CD4-positive, alpha-beta T cell treated with Interleukin-15 for 1 hour (primary cell): ENCODE measurements at regions not wholly inside any gene's neighbourhood (a gene's known extent, or its start where the extent isn't known, plus 50 kb on each side); places are given as distances from the start of the nearest gene placed in this dataset.
"Not testable (repeated sequence)": the region's sequence is repeated elsewhere in the genome, so short reads cannot be mapped to it uniquely, and the experiment has no call there.

Source experiments
- DNase-seq: peaks from one replicate; pipeline ENCODE4 v3.0.0-alpha.2; 2020

DNA sequence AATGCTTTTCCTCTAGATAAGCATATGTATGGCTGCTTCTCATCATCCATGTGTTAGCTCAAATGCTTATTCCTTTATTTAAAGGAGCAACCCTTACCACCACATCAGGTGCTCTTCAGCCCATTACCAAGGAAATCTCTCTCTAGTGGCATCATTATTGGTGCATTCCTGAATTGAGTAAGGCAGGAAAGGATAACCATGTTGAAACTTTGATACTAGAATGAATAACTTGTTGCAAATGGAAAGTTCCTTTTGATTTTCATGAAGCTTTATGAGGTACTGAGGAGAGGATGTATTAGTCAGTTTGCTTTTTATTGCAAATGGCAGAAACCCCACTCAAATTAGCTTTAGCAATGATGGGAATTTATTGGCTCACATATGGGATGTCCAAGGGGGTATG is 212.3 kb upstream of the FGF13 start:
- no peak for DNase-seq

DNA sequence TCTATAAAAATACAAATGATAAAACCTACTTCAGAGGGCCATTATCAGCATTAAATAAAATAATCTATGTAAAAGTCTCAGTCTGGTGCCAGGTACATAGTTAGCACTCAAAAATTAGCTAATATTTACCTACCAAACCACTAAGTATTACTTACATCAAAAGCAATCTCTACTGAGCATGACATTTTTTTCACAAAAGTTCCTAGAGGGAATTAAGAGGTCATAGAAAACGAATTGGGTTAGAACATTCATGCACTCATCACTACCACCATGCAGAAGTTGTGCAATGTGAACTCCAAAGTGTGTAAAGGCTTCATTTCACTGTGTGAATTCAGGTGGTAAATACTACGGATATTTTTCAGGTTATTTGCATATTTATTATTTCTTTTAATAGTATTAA is 209.5 kb upstream of the FGF13 start:
- no peak for DNase-seq

- no peak for DNase-seq
Measured at GRCh38 chrX:138917781-138918180, 206.3 kb upstream of the FGF13 start.

DNA sequence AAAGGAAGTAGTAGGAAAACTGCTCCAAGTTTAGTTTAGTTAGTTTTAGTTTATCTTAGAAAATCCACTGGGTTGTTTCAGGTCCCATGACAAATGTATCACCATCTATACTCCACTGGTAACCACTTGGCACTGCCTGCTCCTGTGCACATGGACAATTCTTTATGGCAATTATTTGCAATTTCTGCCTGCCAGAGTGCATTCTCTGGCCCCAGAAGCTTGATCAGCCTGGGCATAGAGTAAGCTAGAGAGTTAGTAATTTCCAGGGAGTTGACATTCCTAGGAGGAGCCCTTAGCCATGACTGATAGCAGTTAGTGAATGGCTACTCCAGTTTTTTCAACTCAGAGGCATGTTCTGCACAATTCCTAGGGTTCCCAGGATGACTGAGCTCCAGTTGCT is 203.2 kb upstream of the FGF13 start:
- no peak for DNase-seq

GRCh38 chrX:138908577-138908976 is 197.1 kb upstream of the FGF13 start:
- DNase-seq, result no peak

- DNase-seq, result no peak
Measured at GRCh38 chrX:138897621-138898492, 186.3 kb upstream of the FGF13 start.

DNA sequence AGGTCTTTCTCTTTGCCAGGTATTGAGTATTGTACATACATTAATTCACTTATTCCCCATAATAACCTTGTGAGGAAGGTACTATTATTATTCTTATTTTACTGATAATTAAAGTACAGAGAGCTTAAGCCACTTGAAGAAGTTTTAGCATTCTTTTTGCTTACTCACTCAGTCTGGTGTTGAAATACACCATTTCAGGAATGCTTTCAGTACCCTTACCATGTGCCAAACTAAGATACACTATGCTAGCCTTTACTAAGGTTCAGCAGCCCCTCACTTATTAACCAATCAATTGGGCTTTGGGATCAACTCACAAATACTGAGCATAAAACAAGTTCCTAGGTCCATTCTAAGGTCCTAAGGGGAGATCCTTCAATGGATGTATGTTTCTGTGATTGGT is 179.0 kb upstream of the FGF13 start:
- no peak for DNase-seq

- no peak for DNase-seq
Measured at GRCh38 chrX:138889149-138889548, 177.6 kb upstream of the FGF13 start.

DNA sequence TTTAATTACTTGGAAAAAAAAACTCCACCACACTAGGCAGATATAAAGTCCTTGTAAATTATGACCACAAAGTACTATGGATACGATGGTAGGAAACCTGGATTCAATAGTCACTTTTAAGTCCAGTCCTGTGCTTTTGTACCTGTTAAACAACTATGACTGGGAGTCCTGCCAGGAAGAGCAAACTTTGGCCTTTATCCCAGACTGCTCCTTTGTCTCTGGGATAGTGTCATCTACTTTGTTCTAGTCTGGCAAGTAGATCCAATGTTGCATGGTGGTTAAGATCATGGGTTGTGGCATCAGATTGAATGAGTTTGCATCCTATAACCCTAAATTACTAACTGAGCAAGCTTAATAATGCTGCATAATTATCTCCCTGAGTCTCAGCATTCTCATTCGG is 175.3 kb upstream of the FGF13 start:
- DNase-seq, result no peak

DNA sequence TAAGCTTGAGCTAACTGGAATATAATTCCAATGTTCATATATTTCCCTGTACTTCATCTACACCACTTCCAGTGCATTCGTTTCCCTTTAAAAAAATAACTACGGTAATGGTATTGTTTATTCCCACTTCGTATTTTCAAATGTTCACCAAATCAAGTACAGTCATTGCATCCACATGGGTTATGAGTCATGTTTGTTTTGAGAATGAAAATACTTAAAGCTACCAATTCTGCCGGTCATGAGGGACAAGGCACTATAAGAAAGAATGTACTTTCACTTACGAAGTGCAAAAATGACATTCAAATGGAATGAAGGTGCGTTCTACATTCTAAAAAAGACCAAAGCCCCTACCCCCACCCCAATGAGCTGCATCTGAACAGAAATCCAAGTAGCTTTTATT is 174.4 kb upstream of the FGF13 start:
- DNase-seq, result no peak

DNA sequence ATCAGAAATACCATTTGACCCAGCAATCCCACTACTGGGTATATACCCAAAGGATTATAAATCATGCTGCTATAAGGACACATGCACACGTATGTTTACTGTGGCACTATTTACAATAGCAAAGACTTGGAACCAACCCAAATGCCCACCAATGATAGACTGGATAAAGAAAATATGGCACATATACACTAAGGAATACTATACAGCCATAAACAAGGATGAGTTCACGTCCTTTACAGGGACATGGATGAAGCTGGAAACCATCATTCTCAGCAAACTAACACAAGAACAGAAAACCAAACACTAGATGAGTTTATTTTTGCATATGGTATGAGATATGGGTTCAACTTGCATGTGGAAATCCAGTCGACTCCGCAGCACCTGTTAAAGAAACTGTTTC is 168.8 kb upstream of the FGF13 start:
- not testable (repeated sequence) for DNase-seq

GRCh38 chrX:138877746-138878145 is 166.2 kb upstream of the FGF13 start:
- no peak for DNase-seq

GRCh38 chrX:138875472-138875871 is 164.0 kb upstream of the FGF13 start:
- no peak for DNase-seq

GRCh38 chrX:138874271-138874935 is 162.9 kb upstream of the FGF13 start:
- DNase-seq, result no peak

- DNase-seq, result not testable (repeated sequence)
Measured at GRCh38 chrX:138873640-138874039, 162.1 kb upstream of the FGF13 start.

DNA sequence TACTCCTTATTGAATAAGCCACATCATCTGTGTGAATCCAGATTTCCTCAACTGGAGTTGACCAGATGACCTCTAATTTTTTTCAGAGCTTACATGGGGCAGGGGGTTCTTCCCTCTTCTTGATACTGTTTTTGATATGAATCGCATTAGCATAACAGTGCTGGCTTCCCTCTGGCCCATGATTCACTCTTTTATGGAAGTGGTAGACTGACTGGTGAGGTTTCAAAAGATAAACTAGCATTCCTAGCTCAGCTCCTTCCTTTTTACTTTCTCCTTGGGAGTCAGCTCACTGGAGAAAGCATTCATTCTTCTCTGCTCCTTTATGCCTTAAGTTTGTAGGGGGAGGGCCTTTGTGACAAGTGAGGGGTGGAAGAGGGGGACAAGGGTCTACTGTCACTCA is 161.0 kb upstream of the FGF13 start:
- DNase-seq, result no peak

DNA sequence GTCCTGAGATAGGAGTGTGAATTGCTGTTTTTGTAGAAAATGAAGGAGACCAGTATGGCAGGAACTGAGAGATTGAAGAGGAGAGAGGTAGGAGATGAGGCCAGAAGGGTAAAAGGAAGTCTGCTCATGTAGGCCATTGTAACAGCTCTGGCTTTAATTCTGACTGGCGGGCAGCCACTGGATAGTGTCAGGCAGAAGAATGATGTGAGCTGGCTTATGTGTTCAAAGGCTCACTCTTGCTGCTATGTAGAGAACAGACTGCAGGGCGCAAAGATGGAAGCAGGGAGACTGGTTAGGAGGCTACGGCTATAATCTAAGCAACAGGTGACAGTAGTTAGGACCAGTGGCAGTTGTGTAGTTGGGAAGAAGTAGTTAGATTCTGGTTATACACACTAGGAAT is 160.2 kb upstream of the FGF13 start:
- no peak for DNase-seq

- no peak for DNase-seq
Measured at GRCh38 chrX:138866643-138867042, 155.1 kb upstream of the FGF13 start.

DNA sequence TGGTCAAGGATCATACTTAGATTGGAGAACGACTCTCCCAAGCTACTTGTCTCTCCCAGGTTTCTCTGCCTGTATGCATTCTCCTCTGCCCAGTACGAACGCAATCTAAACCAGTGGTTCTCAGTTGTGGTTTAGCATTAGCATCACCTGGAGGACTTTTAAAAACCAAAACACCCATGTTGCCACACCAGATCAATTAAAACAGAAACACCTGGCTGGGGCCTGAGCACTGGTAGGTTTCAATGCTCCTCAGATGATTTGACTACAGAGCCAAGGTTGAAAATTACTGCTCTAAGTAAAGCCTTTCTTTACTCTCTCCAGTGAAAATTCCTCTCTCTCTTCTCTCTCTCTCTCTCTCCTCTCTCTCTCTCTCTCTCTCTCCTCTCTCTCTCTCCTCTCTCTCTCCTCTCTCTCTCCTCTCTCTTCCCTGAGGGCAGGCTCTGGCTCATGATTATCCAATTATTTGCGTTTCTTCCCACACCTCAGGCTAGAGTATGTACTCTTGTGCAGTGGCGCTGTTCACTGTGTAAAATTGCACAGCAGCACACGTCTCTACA is 153.7 kb upstream of the FGF13 start:
- DNase-seq, result no peak

GRCh38 chrX:138859421-138859820 is 147.9 kb upstream of the FGF13 start:
- no peak for DNase-seq

GRCh38 chrX:138858951-138859350 is 147.4 kb upstream of the FGF13 start:
- DNase-seq, result no peak

DNA sequence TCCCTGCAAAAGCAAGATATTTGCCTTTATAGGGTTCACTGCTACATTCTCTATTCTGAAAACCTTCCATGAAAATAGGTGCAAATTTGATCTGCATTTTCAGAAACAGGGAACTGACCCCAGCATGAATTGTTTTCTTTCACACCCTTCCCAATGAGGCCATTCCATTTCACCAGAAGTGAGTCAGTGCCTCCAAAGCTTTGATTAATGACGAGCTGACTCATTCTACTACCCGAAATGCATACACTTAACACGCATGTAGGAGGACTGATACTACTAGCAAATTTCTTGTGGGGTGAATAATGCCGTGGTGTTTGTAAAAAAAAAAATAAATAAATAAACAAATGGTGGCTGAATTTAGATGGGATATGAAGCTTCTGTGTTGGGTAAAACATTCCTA is 146.9 kb upstream of the FGF13 start:
- no peak for DNase-seq

- DNase-seq, result no peak
Measured at GRCh38 chrX:138856881-138857604, 145.5 kb upstream of the FGF13 start.

- DNase-seq, result no peak
Measured at GRCh38 chrX:138853936-138854335, 142.4 kb upstream of the FGF13 start.
